GM21390 (cell line): ENCODE measurements at regions not wholly inside any gene's neighbourhood (a gene's known extent, or its start where the extent isn't known, plus 50 kb on each side); places are given as distances from the start of the nearest gene placed in this dataset.

Source experiments
- ATAC-seq: cut with Tn5 transposase; IDR thresholded peaks from one replicate; pipeline ENCODE4 v1.9.1; 2021; ENCODE audit not compliant: unreplicated experiment

GRCh38 chr6:168736039-168736438 lies 295.1 kb downstream of the SMOC2 start:
- no peak for ATAC-seq

GRCh38 chr6:168735268-168735949 lies 294.4 kb downstream of the SMOC2 start:
- ATAC-seq: no peak

- no peak for ATAC-seq
Observed at GRCh38 chr6:168734523-168734922, 293.5 kb downstream of the SMOC2 start.

GRCh38 chr6:168732676-168733075 lies 291.7 kb downstream of the SMOC2 start:
- ATAC-seq: no peak

GRCh38 chr6:168730931-168731716 lies 290.1 kb downstream of the SMOC2 start:
- no peak for ATAC-seq

- no peak for ATAC-seq
Observed at GRCh38 chr6:168728056-168728455, 287.1 kb downstream of the SMOC2 start.

GRCh38 chr6:168726312-168726856 lies 285.4 kb downstream of the SMOC2 start:
- ATAC-seq: no peak

GRCh38 chr6:168725802-168726201 lies 284.8 kb downstream of the SMOC2 start:
- no peak for ATAC-seq

GRCh38 chr6:168724669-168725570 lies 283.9 kb downstream of the SMOC2 start:
- ATAC-seq: no peak

GRCh38 chr6:168724033-168724432 lies 283.0 kb downstream of the SMOC2 start:
- no peak for ATAC-seq

GRCh38 chr6:168722397-168722796 lies 281.4 kb downstream of the SMOC2 start:
- no peak for ATAC-seq

GRCh38 chr6:168721571-168721970 lies 280.6 kb downstream of the SMOC2 start:
- ATAC-seq: no peak

GRCh38 chr6:168719901-168720300 lies 278.9 kb downstream of the SMOC2 start:
- ATAC-seq: no peak

- no peak for ATAC-seq
Observed at GRCh38 chr6:168718821-168719475, 278.0 kb downstream of the SMOC2 start.
